HepG2 (cell line): ENCODE measurements at regions not wholly inside any gene's neighbourhood (a gene's known extent, or its start where the extent isn't known, plus 50 kb on each side); places are given as distances from the start of the nearest gene placed in this dataset.

ENCODE experiments used
- ERF ChIP-seq: IDR thresholded peaks from 2 replicates; pipeline ENCODE4 v1.6.1; 2018; ENCODE audit warnings: missing biosample characterization, missing genetic modification reagents
- MTA1 ChIP-seq: sonication (generic); formaldehyde crosslinking; IDR thresholded peaks from 2 replicates; pipeline ENCODE4 v1.4.0; 2020; ENCODE audit warnings: missing genetic modification reagents, mild to moderate bottlenecking, borderline replicate concordance
- ZNF354B ChIP-seq: sonication (generic); formaldehyde crosslinking; IDR thresholded peaks from 2 replicates; pipeline ENCODE4 v1.8.0; 2022; ENCODE audit warnings: mild to moderate bottlenecking, missing genetic modification reagents
- TF ChIP-seq, protein P1 (sequence below): sonication (generic); formaldehyde crosslinking; IDR thresholded peaks from 2 replicates; pipeline ENCODE4 v1.9.0; 2022; ENCODE audit warnings: low read depth, missing genetic modification reagents
- TF ChIP-seq, protein P2 (sequence below), 2 experiments: fragments of 450-650 bp in 1 of 2; sonication (generic) in 1 of 2; formaldehyde crosslinking in 1 of 2; IDR thresholded peaks; 2 replicates each; pipeline versions ENCODE4 v1.6.1 to v1.8.0; 2016 to 2022; ENCODE audit warnings: antibody characterized with exemption in 1 of 2, mild to moderate bottlenecking in 1 of 2, missing genetic modification reagents in 1 of 2
- TF ChIP-seq, protein P3 (sequence below): sonication (generic); formaldehyde crosslinking; IDR thresholded peaks from 2 replicates; pipeline ENCODE4 v1.8.0; 2022; ENCODE audit warnings: mild to moderate bottlenecking, missing genetic modification reagents, moderate library complexity
- TF ChIP-seq, protein P4 (sequence below): sonication (generic); formaldehyde crosslinking; IDR thresholded peaks from 2 replicates; pipeline ENCODE4 v1.5.0; 2020; ENCODE audit warnings: mild to moderate bottlenecking, missing genetic modification reagents, moderate library complexity

DNA sequence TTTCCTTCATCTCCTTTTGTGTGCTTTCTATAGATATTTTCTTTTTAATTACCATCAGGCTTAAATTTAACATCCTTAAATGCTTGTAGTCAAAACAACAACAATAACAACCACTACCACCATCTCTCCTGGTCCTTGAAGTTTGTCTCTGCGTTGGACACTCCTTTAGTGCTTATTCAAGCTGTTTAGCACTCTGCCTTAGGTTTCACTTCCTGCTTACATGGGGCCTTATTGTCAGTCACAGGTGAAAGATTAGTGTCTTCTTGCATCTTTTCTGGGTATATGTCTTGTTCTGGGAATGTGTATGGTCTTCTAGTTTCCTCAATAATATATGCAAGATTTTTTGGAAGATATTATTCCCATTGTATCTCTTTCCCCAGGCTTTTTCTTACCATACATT is 240.1 kb upstream of the NXPH2 start:
- TF ChIP-seq, protein P1, sequence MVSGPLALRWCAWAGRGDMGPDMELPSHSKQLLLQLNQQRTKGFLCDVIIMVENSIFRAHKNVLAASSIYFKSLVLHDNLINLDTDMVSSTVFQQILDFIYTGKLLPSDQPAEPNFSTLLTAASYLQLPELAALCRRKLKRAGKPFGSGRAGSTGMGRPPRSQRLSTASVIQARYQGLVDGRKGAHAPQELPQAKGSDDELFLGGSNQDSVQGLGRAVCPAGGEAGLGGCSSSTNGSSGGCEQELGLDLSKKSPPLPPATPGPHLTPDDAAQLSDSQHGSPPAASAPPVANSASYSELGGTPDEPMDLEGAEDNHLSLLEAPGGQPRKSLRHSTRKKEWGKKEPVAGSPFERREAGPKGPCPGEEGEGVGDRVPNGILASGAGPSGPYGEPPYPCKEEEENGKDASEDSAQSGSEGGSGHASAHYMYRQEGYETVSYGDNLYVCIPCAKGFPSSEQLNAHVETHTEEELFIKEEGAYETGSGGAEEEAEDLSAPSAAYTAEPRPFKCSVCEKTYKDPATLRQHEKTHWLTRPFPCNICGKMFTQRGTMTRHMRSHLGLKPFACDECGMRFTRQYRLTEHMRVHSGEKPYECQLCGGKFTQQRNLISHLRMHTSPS, result no peak
- TF ChIP-seq, protein P2, sequence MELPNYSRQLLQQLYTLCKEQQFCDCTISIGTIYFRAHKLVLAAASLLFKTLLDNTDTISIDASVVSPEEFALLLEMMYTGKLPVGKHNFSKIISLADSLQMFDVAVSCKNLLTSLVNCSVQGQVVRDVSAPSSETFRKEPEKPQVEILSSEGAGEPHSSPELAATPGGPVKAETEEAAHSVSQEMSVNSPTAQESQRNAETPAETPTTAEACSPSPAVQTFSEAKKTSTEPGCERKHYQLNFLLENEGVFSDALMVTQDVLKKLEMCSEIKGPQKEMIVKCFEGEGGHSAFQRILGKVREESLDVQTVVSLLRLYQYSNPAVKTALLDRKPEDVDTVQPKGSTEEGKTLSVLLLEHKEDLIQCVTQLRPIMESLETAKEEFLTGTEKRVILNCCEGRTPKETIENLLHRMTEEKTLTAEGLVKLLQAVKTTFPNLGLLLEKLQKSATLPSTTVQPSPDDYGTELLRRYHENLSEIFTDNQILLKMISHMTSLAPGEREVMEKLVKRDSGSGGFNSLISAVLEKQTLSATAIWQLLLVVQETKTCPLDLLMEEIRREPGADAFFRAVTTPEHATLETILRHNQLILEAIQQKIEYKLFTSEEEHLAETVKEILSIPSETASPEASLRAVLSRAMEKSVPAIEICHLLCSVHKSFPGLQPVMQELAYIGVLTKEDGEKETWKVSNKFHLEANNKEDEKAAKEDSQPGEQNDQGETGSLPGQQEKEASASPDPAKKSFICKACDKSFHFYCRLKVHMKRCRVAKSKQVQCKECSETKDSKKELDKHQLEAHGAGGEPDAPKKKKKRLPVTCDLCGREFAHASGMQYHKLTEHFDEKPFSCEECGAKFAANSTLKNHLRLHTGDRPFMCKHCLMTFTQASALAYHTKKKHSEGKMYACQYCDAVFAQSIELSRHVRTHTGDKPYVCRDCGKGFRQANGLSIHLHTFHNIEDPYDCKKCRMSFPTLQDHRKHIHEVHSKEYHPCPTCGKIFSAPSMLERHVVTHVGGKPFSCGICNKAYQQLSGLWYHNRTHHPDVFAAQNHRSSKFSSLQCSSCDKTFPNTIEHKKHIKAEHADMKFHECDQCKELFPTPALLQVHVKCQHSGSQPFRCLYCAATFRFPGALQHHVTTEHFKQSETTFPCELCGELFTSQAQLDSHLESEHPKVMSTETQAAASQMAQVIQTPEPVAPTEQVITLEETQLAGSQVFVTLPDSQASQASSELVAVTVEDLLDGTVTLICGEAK (IDR thresholded peaks at IDR 0.05), result no peak
- TF ChIP-seq, protein P2 (CRISPR knock-in tag; IDR thresholded peaks at IDR 0.05), result no peak
- TF ChIP-seq, protein P3, sequence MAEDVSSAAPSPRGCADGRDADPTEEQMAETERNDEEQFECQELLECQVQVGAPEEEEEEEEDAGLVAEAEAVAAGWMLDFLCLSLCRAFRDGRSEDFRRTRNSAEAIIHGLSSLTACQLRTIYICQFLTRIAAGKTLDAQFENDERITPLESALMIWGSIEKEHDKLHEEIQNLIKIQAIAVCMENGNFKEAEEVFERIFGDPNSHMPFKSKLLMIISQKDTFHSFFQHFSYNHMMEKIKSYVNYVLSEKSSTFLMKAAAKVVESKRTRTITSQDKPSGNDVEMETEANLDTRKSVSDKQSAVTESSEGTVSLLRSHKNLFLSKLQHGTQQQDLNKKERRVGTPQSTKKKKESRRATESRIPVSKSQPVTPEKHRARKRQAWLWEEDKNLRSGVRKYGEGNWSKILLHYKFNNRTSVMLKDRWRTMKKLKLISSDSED, result no peak
- TF ChIP-seq ZNF354B (CRISPR knock-in tag) (no peak), MTA1 (no peak), ERF (CRISPR knock-in tag) (no peak)
- TF ChIP-seq, protein P4, sequence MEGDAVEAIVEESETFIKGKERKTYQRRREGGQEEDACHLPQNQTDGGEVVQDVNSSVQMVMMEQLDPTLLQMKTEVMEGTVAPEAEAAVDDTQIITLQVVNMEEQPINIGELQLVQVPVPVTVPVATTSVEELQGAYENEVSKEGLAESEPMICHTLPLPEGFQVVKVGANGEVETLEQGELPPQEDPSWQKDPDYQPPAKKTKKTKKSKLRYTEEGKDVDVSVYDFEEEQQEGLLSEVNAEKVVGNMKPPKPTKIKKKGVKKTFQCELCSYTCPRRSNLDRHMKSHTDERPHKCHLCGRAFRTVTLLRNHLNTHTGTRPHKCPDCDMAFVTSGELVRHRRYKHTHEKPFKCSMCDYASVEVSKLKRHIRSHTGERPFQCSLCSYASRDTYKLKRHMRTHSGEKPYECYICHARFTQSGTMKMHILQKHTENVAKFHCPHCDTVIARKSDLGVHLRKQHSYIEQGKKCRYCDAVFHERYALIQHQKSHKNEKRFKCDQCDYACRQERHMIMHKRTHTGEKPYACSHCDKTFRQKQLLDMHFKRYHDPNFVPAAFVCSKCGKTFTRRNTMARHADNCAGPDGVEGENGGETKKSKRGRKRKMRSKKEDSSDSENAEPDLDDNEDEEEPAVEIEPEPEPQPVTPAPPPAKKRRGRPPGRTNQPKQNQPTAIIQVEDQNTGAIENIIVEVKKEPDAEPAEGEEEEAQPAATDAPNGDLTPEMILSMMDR (CRISPR knock-in tag), result no peak
